ENCODE measurements at regions not wholly inside any gene's neighbourhood (a gene's known extent, or its start where the extent isn't known, plus 50 kb on each side); places are given as distances from the start of the nearest gene placed in this dataset.

- TF ChIP-seq SIN3A (IDR thresholded peaks at IDR 0.05; ENCODE audit: borderline replicate concordance, insufficient read depth, low read length): no peak
- TF ChIP-seq POLR2AphosphoS5 (IDR thresholded peaks at IDR 0.05; ENCODE audit: low read depth, low read length): no peak
- TF ChIP-seq FOXP2 (optimal IDR thresholded peaks at IDR 0.05; ENCODE audit: borderline replicate concordance, extremely low read depth, extremely low read length, insufficient read depth): no peak
- TF ChIP-seq TAF1 (IDR thresholded peaks at IDR 0.05; ENCODE audit: borderline replicate concordance, insufficient read depth, low read length): no peak
- TF ChIP-seq REST (IDR thresholded peaks at IDR 0.05; ENCODE audit: insufficient read depth in 1 of 2, low read depth in 2 of 2, low read length in 2 of 2): no peak
These were observed 73.7 kb upstream of the PIK3C3 start for GRCh38 chr18:41881285-41881684.

- TF ChIP-seq TAF1 (IDR thresholded peaks at IDR 0.05; ENCODE audit: borderline replicate concordance, insufficient read depth, low read length): no peak
- no peak for TF ChIP-seq FOXP2 (optimal IDR thresholded peaks at IDR 0.05; ENCODE audit: borderline replicate concordance, extremely low read depth, extremely low read length, insufficient read depth)
- TF ChIP-seq REST (IDR thresholded peaks at IDR 0.05; ENCODE audit: insufficient read depth in 1 of 2, low read depth in 2 of 2, low read length in 2 of 2): no peak
- TF ChIP-seq SIN3A (IDR thresholded peaks at IDR 0.05; ENCODE audit: borderline replicate concordance, insufficient read depth, low read length): no peak
- TF ChIP-seq POLR2AphosphoS5 (IDR thresholded peaks at IDR 0.05; ENCODE audit: low read depth, low read length): no peak
These were observed 75.8 kb upstream of the PIK3C3 start for GRCh38 chr18:41879256-41879655.

GRCh38 chr18:41875094-41875780 lies 79.8 kb upstream of the PIK3C3 start:
- no peak for TF ChIP-seq SIN3A (IDR thresholded peaks at IDR 0.05; ENCODE audit: borderline replicate concordance, insufficient read depth, low read length)
- no peak for TF ChIP-seq TAF1 (IDR thresholded peaks at IDR 0.05; ENCODE audit: borderline replicate concordance, insufficient read depth, low read length)
- TF ChIP-seq FOXP2 (optimal IDR thresholded peaks at IDR 0.05; ENCODE audit: borderline replicate concordance, extremely low read depth, extremely low read length, insufficient read depth): no peak
- no peak for TF ChIP-seq REST (IDR thresholded peaks at IDR 0.05; ENCODE audit: insufficient read depth in 1 of 2, low read depth in 2 of 2, low read length in 2 of 2)
- no peak for TF ChIP-seq POLR2AphosphoS5 (IDR thresholded peaks at IDR 0.05; ENCODE audit: low read depth, low read length)

- TF ChIP-seq SIN3A (IDR thresholded peaks at IDR 0.05; ENCODE audit: borderline replicate concordance, insufficient read depth, low read length) (no peak), POLR2AphosphoS5 (IDR thresholded peaks at IDR 0.05; ENCODE audit: low read depth, low read length) (no peak), FOXP2 (optimal IDR thresholded peaks at IDR 0.05; ENCODE audit: borderline replicate concordance, extremely low read depth, extremely low read length, insufficient read depth) (no peak), REST (IDR thresholded peaks at IDR 0.05; ENCODE audit: insufficient read depth in 1 of 2, low read depth in 2 of 2, low read length in 2 of 2) (no peak), TAF1 (IDR thresholded peaks at IDR 0.05; ENCODE audit: borderline replicate concordance, insufficient read depth, low read length) (no peak)
These were observed 81.3 kb upstream of the PIK3C3 start for GRCh38 chr18:41873730-41874129.

All from PFSK-1 (cell line).